ENCODE measurements at regions not wholly inside any gene's neighbourhood (a gene's known extent, or its start where the extent isn't known, plus 50 kb on each side); places are given as distances from the start of the nearest gene placed in this dataset.
"Not testable (repeated sequence)": the region's sequence is repeated elsewhere in the genome, so short reads cannot be mapped to it uniquely, and the experiment has no call there.

DNA sequence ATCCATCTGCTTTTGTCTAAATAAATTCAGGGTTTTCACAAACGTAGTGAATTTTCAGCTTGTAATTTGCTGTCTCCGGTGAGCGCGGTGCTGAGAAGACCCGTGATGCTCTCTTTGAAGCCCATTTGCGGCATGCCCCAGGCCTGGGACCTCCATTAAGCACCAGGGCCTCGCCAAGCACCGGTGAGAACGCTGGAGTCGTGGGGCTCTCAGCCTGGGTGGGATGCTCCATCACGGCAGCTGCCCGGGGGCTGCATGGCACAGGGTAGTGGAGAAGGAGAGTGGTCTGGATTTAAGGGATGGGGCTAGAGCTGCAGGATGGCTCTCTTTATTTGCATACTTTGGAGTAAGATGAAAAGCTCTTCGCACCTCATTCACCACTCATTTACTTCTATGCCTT lies 248.7 kb downstream of the ABCC12 start:
- DNase-seq (ENCODE audit: low read depth), result no peak

DNA sequence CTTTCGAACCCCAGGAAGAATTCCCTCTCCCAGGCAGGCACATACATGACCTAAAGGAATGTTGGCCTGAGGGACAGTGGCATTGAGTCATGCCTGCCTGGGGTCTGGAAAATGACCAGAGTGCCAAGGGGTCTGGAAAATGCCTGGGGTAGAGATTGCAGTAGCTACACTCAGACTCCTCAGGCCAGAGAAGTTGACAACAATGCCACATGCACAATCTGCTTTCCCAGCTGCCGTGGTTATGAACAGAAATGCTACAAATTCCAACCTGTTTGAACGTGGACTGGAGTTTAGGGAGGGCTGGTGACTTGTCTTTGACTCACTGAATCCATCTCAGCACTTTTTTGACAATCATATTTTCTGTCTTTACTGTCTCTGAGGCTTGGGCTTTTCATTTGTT lies 250.0 kb downstream of the ABCC12 start:
- DNase-seq (ENCODE audit: low read depth), result peak; percentile 24

DNA sequence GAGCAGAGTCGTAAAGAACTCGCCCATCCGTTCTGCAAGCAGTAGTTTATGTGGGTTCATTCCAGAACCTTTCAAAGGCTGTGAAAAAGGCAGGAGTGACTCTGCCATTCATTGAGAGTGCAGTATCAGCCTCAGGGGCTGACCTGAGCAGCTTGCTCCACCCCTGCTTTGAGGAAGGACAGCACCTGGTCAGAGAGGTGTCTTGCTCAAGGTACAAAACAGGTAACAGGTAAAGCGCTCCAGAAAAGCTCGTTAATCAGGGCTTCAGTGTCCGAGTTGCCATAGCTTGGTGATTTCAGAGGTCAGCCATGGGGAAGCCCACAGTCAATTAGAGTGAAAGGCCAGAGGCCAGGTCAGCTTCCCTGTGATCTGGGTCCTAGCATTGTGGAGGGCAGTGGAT lies 251.1 kb downstream of the ABCC12 start:
- no peak for DNase-seq (ENCODE audit: low read depth)

DNA sequence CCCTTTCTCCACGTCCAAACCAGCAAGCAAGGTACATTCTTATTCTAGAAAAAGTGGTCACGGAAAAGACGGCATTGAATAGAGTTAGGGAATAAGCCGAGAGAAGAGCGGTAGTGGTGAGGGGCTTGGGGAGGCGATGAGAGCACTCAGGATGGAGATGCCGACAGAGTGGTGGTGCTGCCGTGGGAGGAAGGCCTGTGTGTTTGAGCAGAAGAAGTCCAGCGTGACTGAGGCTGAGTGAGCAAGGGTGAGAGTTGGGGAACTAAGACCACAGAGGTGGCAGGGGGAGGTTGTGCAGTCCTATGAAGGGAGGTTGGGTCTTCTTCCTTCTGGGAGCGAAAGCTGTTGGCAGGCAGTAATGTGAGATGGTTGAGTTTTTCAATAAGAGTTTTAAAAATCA lies 252.3 kb downstream of the ABCC12 start:
- no peak for DNase-seq (ENCODE audit: low read depth)

DNA sequence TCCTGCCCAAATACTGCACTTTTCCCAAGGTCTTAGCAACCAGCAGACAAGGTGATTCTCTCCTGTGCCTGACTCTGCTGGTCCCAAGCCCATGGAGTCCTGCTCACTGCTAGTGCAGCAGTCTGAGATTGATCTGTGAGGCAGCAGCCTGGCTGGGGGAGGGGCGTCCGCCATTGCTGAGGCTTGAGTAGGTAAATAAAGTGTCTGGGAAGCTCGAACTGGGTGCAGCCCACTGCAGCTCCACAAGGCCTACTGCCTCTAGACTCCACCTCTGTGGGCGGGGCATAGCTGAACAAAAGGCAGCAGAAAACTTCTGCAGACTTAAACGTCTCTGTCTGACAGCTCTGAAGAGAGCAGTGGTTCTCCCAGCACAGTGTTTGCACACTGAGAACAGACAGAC lies 258.7 kb downstream of the ABCC12 start:
- DNase-seq (ENCODE audit: low read depth), result not testable (repeated sequence)

DNA sequence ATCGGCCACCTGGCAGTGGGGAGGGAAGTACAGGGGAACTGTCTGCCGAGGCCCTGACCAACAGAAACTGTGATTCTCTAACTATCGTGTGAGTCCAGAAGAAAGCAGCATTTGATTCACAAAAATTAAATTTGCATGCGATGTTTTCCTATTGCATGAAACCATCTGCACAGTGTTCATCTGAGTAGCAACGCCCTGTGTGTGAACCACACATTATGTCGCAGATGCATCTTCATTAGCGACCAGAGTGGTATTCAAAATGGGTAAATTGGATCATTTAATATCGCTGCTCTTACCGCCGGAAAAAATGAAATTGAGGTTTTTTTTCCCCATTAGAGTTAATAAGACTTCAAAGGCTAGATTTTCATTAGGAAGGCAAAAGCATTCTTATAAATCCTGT lies 260.6 kb downstream of the ABCC12 start:
- no peak for DNase-seq (ENCODE audit: low read depth)

DNA sequence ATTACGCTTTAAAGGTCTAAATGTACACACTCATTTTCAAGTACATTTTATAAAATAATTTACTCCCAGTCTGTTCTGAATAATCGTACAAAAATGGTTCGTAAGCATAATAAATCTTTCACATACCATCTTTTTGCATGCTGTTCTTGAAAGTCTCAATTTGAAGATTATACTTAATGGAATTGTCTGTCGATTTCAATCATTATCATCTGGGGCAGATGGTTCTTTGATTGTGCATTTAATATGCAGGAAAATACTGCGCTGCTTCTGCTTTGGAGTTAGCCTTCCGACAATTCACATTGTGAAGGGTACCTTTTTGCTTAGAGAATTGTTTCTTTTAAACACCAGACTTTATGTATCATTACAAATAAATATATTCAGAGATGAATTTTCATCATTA lies 262.8 kb downstream of the ABCC12 start:
- DNase-seq (ENCODE audit: low read depth), result no peak

DNA sequence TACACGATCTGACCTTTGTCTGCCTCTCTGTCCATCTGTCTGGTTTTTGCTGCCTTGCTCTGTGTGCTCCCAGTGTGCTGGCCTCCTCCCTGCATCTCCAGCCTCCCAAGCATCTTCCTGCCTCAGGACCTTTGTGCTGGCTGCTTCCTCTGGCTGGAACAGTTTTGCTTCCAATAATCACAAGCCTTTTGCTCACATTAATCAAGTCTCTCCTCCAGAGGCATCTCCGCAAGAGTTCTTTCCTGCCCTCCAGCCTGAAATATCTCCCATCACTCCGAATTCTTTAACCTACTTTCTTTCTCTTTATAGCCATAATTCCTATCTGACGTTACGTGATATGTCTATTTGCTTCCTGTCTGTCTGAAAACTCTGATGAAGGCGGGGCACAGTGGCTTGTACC lies 267.1 kb downstream of the ABCC12 start:
- DNase-seq (ENCODE audit: low read depth), result no peak

DNA sequence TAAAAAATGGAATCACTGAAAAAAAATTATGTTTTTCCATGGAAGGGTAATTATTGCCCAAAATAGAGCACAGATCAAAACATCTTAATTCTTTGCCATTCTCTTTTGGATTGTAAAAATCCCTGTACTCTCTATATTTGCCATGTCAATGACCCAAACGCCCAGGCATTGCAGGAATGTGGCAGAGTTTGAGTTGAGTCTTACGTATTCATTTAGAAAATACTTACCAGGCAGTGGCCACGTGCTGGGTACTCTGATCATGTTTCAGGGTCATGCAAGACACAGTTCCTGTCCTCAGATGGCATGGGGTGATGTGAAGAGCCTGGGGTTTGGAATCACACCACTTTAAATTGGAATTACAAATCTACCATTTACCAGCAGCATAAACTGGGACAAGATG lies 267.7 kb downstream of the ABCC12 start:
- peak; percentile 44 for DNase-seq (ENCODE audit: low read depth)

DNA sequence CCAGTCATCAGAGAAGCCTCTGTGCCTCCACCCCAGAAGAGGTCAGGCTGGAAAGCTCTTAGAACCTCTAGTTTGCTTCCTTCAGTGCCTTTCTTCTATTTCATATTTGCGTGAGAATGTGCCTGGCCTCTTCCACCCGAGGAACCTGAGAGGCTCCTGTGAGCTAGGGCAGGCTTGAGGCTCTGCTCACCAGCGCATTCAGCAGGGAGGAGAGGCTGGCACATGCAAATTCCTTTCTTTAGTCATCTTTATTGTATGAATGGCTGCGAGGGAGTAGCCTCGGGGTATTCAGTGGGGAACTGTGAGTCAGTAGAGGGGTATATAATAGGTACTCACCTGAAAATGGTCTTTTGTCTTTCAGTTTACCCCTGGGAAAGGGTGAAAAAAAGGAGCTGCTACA lies 268.3 kb downstream of the ABCC12 start:
- peak; percentile 13 for DNase-seq (ENCODE audit: low read depth)

DNA sequence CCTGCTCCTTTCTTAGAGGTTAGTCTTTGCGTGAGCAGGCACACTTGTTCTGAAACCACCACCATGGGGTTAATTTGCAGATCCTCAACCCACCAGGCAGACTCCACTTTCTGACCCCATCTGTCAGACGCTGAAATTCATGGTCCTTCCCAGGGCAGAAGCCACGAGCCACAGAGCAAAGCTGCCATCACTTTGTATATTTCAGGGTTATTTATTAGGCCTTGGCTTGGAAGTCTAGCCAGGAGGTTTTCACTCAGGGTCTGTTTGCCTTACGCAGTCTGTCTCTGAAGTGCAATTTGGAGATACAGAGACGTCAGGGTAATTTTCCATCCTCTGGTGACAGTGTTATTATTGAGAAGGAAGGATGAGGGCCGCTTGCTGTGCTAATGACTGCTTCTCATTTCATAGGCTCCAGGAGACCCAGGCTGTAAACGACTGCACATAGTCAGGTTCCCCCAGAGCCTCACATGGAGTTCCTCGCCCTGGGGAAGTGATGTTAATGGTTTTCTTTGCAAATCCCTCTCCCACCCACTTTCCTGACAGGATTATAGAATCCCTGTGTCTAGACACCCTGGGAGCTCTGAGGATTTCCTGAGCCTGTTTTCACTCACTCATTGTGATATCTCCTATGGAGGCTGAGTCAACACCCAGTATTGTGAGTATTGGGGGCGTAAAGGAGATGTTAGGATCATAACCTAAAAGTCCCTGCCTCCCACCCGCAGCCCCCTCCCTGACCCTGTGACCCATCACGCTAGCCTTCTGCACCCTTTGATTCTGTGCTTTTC lies 269.0 kb downstream of the ABCC12 start:
- DNase-seq (ENCODE audit: low read depth), result no peak

DNA sequence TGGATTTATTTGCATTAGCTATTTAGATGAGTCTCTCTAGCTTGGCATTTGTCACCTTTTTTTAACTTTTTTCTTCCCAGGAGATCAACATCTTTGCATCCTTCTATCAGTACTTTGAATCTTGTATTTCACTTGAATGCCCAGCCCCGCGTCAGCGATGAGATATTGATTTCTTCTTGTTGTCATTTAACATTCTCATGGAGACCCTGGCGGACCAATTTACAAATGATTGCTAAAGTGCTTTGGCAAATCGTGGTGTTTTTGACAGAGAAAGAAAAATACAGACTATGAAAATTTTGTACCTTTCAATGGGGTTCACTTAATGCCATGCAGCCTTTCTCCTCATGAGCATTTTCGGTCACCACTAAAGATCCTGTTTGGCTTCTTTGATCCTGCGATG lies 269.7 kb downstream of the ABCC12 start:
- DNase-seq (ENCODE audit: low read depth), result no peak

DNA sequence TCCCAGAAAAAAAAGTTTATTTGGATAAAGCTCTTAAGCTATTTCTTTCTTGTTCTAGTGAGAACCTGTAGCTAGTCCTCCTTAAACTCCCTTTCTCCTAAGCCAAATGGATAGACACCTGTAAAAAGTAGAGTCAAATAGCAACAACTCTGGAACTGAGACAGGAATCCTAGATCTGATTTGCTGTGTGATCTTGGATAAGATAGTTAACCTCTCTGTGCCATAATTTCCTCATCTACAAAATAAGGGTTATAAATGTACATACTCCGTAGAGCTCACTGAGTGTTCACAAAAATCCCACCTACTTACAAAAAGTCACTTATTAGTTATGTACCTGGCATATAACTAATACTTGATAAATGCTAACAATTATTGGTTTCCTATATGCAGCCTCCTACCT lies 270.3 kb downstream of the ABCC12 start:
- DNase-seq (ENCODE audit: low read depth), result no peak

DNA sequence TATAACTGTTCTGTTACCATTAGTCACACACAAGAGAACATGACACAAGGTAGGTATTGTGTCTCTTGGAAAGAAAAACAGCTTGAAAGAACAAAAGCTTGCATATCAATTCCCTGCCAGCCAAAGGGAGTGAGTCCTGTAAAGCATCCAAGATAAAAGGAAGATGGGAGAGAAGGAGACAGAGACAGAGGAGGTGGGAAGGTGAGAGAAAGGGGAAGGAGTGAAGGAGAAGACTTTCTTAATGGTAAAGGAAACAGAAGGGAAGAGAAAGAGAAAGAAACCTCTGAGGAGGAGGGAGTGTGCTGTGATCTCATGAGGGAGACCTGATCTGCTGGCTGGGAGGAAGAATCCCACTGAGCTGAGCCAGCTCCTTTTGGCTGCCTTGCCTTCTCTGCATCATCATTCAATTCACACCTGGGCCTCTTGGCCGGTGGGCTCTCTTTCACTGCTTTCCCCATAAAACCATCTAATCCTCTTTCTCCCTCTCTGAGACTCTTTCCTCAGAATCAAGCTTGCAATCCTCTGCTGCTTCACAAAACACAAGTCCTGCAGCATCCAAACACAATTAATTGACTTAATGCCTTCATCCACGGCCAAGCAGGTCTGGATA lies 271.6 kb downstream of the ABCC12 start:
- DNase-seq (ENCODE audit: low read depth), result no peak

DNA sequence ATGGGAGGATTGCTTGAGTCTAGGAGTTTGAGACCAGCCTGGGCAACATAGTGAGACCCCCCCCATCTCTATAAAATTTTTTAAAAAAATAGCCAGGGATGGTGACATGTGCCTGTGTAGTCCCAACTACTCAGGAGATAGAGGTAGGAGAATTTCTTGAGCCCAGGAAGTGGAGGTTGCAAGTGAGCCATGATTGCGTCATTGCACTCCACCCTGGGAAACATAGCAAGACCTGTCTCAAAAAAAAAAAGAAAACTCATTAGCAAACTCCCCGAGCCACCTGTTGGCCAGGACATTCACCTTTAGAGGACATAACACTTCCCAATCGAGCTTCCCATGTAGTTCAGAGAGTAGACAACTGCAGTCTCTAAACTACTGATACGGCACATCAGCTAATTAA lies 274.2 kb downstream of the ABCC12 start:
- no peak for DNase-seq (ENCODE audit: low read depth)

DNA sequence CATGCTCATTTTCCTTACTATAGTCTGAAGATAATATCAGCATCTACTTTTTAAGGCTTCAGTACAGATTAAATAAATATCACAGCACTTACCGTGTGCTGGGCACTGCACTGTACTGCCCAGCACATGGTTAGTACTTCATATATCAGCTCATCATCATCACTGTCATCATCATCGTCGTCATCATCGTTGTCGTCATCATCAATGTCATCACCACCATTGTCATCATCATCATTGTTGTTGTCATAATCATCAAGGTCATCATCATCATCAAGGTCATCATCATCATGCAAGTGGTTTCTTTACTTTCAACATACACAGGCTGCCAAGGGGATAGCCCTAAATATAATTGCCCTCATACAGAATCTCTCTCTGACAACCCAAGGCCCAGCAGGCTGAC lies 275.1 kb downstream of the ABCC12 start:
- DNase-seq (ENCODE audit: low read depth), result no peak

DNA sequence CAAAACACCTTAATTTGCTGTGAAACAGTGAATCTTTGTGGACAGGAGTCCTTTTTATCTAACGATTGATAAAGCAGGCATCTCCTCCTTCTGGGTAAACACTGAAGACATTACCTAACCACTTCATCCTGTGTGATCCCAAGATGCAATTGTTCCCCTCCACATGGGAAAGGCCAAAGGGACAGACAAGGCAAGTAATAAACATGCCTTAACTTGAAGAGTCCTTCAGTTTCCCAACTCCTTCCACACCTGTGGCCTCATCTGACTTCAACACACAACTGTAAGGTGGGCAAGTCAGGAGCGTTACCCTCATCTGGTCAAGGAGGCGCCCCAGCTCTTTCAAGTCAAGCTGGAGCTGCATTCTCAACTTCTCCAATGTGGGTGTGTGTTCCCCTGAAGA lies 278.6 kb downstream of the ABCC12 start:
- no peak for DNase-seq (ENCODE audit: low read depth)

DNA sequence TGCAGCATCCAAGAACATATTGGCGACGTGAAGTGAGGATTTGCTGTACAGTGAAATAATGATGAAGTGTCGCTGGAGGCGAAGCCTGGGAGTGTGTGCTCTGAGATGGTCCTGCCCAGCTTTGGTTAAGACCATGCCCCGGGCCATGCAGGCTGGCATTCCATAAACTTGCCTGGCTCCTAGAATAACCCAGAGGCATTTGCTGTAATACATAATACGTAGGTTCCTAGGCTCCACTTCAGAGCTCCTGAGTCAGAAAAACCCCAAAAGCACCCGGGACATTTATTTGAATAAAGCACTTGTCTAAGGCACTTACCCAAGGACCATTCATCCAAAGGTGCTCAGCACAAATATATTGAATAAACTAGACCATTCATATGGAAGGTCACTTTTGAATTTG lies 279.3 kb downstream of the ABCC12 start:
- DNase-seq (ENCODE audit: low read depth), result no peak

DNA sequence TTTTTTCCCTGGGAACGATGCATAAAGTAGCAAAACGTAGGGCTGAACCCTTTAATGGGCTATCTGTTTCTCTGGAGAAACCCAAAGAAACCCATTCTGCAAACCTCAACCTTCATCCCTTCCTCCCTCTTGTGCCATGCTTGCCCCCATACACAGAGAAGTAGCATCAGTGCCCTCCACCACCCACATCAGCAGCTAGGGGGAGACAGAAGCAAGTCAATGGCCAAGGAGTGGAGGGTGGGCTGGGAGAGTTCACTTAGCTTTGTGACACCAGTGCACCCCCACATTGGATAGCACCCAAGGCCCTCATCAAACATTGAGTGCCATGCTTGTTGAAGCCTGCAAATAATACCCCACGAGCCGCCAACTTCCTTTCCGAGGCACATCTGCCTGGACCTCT lies 282.4 kb downstream of the ABCC12 start:
- peak; percentile 3 for DNase-seq (ENCODE audit: low read depth)

DNA sequence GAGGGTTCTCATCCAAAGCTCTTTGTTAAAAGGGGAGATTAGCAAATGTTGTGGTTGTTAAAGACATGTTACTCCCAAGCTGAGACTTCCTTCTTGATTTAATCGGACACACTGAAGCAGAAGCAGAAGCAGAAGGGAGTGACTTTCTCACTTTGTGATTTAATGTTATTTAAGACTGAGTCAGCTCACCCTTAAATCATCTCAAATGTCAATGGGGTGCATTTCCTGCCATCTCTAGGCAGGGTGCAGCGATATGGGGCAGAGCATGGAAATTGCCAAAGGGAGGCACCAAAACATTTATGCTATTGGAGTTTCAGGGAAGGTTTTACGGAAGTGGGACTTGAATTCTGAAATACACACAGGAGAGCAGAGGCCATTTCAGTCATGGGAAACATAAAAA lies 283.6 kb downstream of the ABCC12 start:
- DNase-seq (ENCODE audit: low read depth), result no peak

DNA sequence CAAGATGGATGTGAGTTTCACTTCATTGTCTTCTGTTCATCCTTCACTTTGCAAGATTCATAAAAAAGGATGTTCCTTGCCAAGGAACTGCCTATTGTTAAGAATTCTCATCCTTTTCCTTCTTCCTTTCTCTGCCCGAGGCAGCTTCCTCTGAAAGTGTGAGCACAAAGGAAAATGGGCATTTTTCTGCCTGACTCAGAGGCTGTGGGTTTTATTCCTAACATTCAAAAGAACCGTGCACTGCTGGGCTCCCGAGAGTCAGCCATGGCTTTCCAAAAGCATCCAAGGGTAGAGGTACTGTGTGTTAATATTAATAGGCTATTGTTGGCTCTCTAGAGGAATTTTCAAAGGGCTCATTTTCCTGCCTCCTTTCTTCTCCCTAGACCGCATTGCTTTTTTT lies 289.4 kb downstream of the ABCC12 start:
- DNase-seq (ENCODE audit: low read depth), result no peak

DNA sequence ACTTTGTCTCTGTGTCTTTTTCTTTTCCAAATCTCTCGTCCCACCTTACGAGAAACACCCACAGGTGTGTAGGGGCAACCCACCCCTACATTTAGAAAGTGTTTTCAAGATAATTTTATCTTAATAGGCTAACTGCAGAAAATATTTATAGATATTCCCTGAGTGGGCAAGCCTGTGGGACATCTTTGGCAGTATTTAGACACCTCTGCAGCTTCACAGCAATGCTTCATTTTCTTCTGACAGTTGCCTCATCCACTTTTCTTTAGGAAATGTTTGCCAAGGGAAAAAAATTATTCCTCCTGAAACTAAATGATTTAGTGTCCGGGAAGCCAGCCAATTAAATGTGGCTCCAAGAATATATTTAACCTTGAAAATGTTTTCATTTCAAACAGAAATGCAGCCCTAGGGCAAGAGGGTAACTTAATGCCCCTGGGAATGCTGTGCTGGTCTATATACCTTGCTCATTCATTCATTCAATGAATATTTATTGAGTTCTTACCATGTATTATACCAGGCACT lies 290.4 kb downstream of the ABCC12 start:
- no peak for DNase-seq (ENCODE audit: low read depth)

DNA sequence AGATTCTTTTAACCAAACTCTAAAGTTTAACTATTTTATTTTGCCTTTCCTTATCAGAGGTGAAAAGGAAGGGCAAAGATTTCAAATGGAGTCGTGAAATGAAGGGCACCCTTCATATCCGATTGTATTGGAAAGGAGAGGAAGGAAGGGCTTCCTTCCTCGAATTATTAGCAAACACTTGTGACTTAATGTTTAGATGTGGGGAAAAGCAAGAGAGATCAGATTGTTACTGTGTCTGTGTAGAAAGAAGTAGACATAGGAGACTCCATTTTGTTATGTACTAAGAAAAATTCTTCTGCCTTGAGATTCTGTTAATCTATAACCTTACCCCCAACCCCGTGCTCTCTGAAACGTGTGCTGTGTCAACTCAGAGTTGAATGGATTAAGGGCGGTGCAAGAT lies 291.5 kb downstream of the ABCC12 start:
- DNase-seq (ENCODE audit: low read depth), result not testable (repeated sequence)

Measured in LHCN-M2 (cell line).